Activated T-cell treated with anti-CD3 and anti-CD28 coated beads, Interleukin-2, amount 50 U/mL, for 4 hours (primary cell): ENCODE measurements at regions not wholly inside any gene's neighbourhood (a gene's known extent, or its start where the extent isn't known, plus 50 kb on each side); places are given as distances from the start of the nearest gene placed in this dataset.
"Not testable (repeated sequence)": the region's sequence is repeated elsewhere in the genome, so short reads cannot be mapped to it uniquely, and the experiment has no call there.

ENCODE experiments used
- ATAC-seq, 2 donors: fragments of 200-7000 bp; cut with Tn5 transposase; one replicate each; pipeline ENCODE4 v1.10.0; 2021
- DNase-seq: peaks from one replicate; pipeline ENCODE4 v3.0.0-alpha.2; 2020
- H3K27me3 Mint-ChIP-seq: one replicate; pipeline ENCODE4 v1.8.0; 2021; ENCODE audit warnings: low read depth, mixed read lengths
- H3K36me3 Mint-ChIP-seq: one replicate; pipeline ENCODE4 v1.8.0; 2022; ENCODE audit warnings: mixed read lengths; ENCODE audit not compliant: insufficient read depth
- H3K4me1 Mint-ChIP-seq: one replicate; pipeline ENCODE4 v1.8.0; 2021; ENCODE audit warnings: low read depth, mixed read lengths
- H3K4me3 Mint-ChIP-seq: one replicate; pipeline ENCODE4 v1.8.0; 2021; ENCODE audit warnings: mild to moderate bottlenecking, moderate library complexity, mixed read lengths
- H3K9me3 Mint-ChIP-seq: one replicate; pipeline ENCODE4 v1.8.0; 2021; ENCODE audit warnings: mixed read lengths

GRCh38 chr17:71176928-71177443, 943.8 kb upstream of the SOX9 start:
- Mint-ChIP-seq H3K4me3 (no peak overlapping the region), H3K36me3 (no peaks in the 10 kb centered on the region), H3K4me1 (no peaks in the 10 kb centered on the region), H3K9me3 (peaks cover 6% of the 10 kb centered on the region), H3K27me3 (no peaks in the 10 kb centered on the region)
- DNase-seq: no peak
- ATAC-seq: no peak

GRCh38 chr17:71180801-71181385, 939.9 kb upstream of the SOX9 start:
- H3K36me3 Mint-ChIP-seq: no peaks in the 10 kb centered on the region
- no peak overlapping the region for H3K4me3 Mint-ChIP-seq
- DNase-seq: no peak
- H3K4me1 Mint-ChIP-seq: no peaks in the 10 kb centered on the region
- no peaks in the 10 kb centered on the region for H3K9me3 Mint-ChIP-seq
- no peak for ATAC-seq
- no peaks in the 10 kb centered on the region for H3K27me3 Mint-ChIP-seq

GRCh38 chr17:71183066-71183660, 937.7 kb upstream of the SOX9 start:
- no peaks in the 10 kb centered on the region for H3K36me3 Mint-ChIP-seq
- no peaks in the 10 kb centered on the region for H3K9me3 Mint-ChIP-seq
- ATAC-seq: no peak

GRCh38 chr17:71184716-71185115, 936.1 kb upstream of the SOX9 start:
- Mint-ChIP-seq H3K9me3 (peaks cover 4% of the 10 kb centered on the region), H3K27me3 (no peaks in the 10 kb centered on the region), H3K4me1 (no peaks in the 10 kb centered on the region), H3K4me3 (no peak overlapping the region), H3K36me3 (no peaks in the 10 kb centered on the region)
- no peak for DNase-seq
- ATAC-seq: no peak

More at GRCh38 chr17:71183066-71183660, 937.7 kb upstream of the SOX9 start:
- Mint-ChIP-seq H3K4me3 (no peak overlapping the region), H3K4me1 (no peaks in the 10 kb centered on the region), H3K27me3 (no peaks in the 10 kb centered on the region)
- no peak for DNase-seq

- H3K4me3 Mint-ChIP-seq: no peak overlapping the region
- H3K4me1 Mint-ChIP-seq: no peaks in the 10 kb centered on the region
- no peak for DNase-seq
- no peaks in the 10 kb centered on the region for H3K36me3 Mint-ChIP-seq
- no peak for ATAC-seq
- H3K9me3 Mint-ChIP-seq: peaks cover 7% of the 10 kb centered on the region
- no peaks in the 10 kb centered on the region for H3K27me3 Mint-ChIP-seq
These were observed 933.5 kb upstream of the SOX9 start for GRCh38 chr17:71187145-71187878.

GRCh38 chr17:71188811-71189492, 931.9 kb upstream of the SOX9 start:
- Mint-ChIP-seq H3K4me1 (no peaks in the 10 kb centered on the region), H3K27me3 (no peaks in the 10 kb centered on the region), H3K4me3 (no peak overlapping the region), H3K9me3 (peaks cover 8% of the 10 kb centered on the region), H3K36me3 (no peaks in the 10 kb centered on the region)
- DNase-seq (no peak), ATAC-seq (no peak)

GRCh38 chr17:71189493-71189831, 931.4 kb upstream of the SOX9 start:
- Mint-ChIP-seq H3K9me3 (peaks cover 9% of the 10 kb centered on the region), H3K27me3 (no peaks in the 10 kb centered on the region), H3K36me3 (no peaks in the 10 kb centered on the region), H3K4me3 (no peak overlapping the region), H3K4me1 (no peaks in the 10 kb centered on the region)
- no peak for ATAC-seq
- DNase-seq: no peak

- ATAC-seq: no peak
- H3K4me1 Mint-ChIP-seq: no peaks in the 10 kb centered on the region
These were observed 928.7 kb upstream of the SOX9 start for GRCh38 chr17:71192039-71192555.

GRCh38 chr17:71192848-71193247, 928.0 kb upstream of the SOX9 start:
- Mint-ChIP-seq H3K4me3 (no peak overlapping the region), H3K4me1 (no peaks in the 10 kb centered on the region), H3K27me3 (no peaks in the 10 kb centered on the region), H3K36me3 (no peaks in the 10 kb centered on the region), H3K9me3 (peaks cover 16% of the 10 kb centered on the region)
- ATAC-seq (no peak), DNase-seq (no peak)

More at GRCh38 chr17:71192039-71192555, 928.7 kb upstream of the SOX9 start:
- DNase-seq: no peak
- no peak overlapping the region for H3K4me3 Mint-ChIP-seq
- H3K9me3 Mint-ChIP-seq: peaks cover 16% of the 10 kb centered on the region
- no peaks in the 10 kb centered on the region for H3K27me3 Mint-ChIP-seq
- H3K36me3 Mint-ChIP-seq: no peaks in the 10 kb centered on the region

- H3K9me3 Mint-ChIP-seq: peaks cover 11% of the 10 kb centered on the region
- DNase-seq (no peak), ATAC-seq (no peak)
- no peaks in the 10 kb centered on the region for H3K4me1 Mint-ChIP-seq
- no peak overlapping the region for H3K4me3 Mint-ChIP-seq
- H3K27me3 Mint-ChIP-seq: no peaks in the 10 kb centered on the region
- no peaks in the 10 kb centered on the region for H3K36me3 Mint-ChIP-seq
These were observed 920.2 kb upstream of the SOX9 start for GRCh38 chr17:71200597-71200996.

- Mint-ChIP-seq H3K36me3 (no peaks in the 10 kb centered on the region), H3K27me3 (no peaks in the 10 kb centered on the region), H3K4me1 (no peaks in the 10 kb centered on the region), H3K4me3 (no peak overlapping the region), H3K9me3 (peaks cover 4% of the 10 kb centered on the region)
- no peak for DNase-seq
- no peak for ATAC-seq
These were observed 919.2 kb upstream of the SOX9 start for GRCh38 chr17:71201639-71202038.

- H3K27me3 Mint-ChIP-seq: no peaks in the 10 kb centered on the region
- no peak for ATAC-seq
These were observed 918.4 kb upstream of the SOX9 start for GRCh38 chr17:71202449-71202848.

GRCh38 chr17:71203953-71204352, 916.9 kb upstream of the SOX9 start:
- H3K4me1 Mint-ChIP-seq: no peaks in the 10 kb centered on the region
- no peaks in the 10 kb centered on the region for H3K36me3 Mint-ChIP-seq
- DNase-seq (no peak), ATAC-seq (no peak)
- H3K4me3 Mint-ChIP-seq: no peak overlapping the region
- no peaks in the 10 kb centered on the region for H3K27me3 Mint-ChIP-seq
- peaks cover 8% of the 10 kb centered on the region for H3K9me3 Mint-ChIP-seq

More at GRCh38 chr17:71202449-71202848, 918.4 kb upstream of the SOX9 start:
- Mint-ChIP-seq H3K36me3 (no peaks in the 10 kb centered on the region), H3K9me3 (peaks cover 4% of the 10 kb centered on the region), H3K4me1 (no peaks in the 10 kb centered on the region), H3K4me3 (no peak overlapping the region)
- no peak for DNase-seq

GRCh38 chr17:71205951-71206350, 914.9 kb upstream of the SOX9 start:
- DNase-seq, H3K27me3 Mint-ChIP-seq, H3K4me3 Mint-ChIP-seq, H3K4me1 Mint-ChIP-seq, H3K36me3 Mint-ChIP-seq, ATAC-seq: not testable (repeated sequence)
- peaks cover 12% of the 10 kb centered on the region for H3K9me3 Mint-ChIP-seq
